ENCODE measurements at regions not wholly inside any gene's neighbourhood (a gene's known extent, or its start where the extent isn't known, plus 50 kb on each side); places are given as distances from the start of the nearest gene placed in this dataset.

DNA sequence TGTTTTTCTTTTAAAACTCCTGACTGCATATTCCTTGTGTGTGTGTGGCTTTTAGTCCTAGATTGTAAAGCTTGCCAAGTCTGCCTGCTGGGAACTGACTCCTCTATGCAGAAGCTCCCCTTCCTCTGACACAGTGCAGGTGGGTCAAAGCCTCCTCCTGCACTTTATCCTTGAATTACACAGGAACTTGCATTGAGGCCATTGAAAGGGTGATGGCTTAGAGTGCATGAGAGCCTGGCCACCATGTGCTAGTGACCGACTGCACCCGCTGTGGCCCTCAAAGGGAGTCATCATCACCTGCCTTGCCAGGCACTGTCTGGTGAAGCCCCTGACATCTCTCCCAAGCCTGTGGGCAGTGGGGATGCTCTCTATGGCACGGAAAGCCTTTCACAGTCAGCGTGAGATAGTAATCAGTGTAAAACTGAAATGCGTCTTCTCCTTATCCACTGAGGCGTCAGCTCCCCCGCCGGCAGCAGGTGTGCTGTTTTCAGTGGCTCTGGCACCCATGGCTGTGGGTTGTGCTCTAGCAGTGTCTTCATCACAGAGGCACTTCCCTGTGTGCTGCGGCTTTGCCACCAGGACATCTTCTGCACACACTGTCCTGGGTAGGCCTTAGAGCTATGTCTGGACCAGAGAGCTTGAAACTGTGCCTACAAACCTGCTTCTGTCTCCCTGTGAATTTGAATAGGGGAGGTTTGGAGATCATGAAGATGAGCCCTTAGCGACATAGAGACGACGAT, 87.9 kb downstream of the THBS2 start:
- H3K4me3 ChIP-seq: no peak overlapping the region
- in situ Hi-C loops (cut with MboI; ENCODE audit: low pct_unique_long_range_greater_than_20kb in 2 of 9, low sequenced_read_pairs in 9 of 9, unreplicated experiment in 9 of 9): no loop called here
- peaks cover 0 to 7% of the 10 kb centered on the region in 2 donors for H3K4me1 ChIP-seq (replicated peaks in 1 of 2)
- 0 to 96% (median 89%) methylated on average over 1 to 9 of the region's 12 CpGs; no CpG with 5 or more reads in 4 of the 10 experiments for WGBS, 10 experiments
- H3K27ac ChIP-seq: no peak overlapping the region
- ATAC-seq (replicated peaks in 6 of 8): no peak

DNA sequence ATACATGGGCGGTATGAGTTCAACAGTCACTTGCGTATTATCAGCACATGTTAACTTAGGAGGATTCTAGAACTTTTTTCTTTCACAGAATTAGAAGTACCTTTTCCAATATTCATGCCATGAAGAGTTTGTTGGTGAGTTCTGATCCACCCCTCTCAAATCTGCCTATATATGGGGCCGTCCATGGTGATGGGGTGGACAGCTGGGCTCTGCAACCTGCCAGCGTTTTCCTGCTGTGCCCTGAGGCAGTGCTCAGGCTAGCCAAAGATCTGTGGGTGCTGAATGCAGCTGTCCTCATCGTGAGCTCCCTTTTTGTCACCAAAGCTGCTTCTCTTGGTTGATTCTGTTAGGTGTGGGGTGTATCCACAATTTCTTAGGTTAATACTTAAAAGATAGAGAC, 88.7 kb downstream of the THBS2 start:
- in situ Hi-C loops (cut with MboI; ENCODE audit: low pct_unique_long_range_greater_than_20kb in 2 of 9, low sequenced_read_pairs in 9 of 9, unreplicated experiment in 9 of 9): no loop called here
- WGBS, 10 experiments: 79 to 100% (median 93%) methylated on average over 2 to 4 of the region's 5 CpGs; no CpG with 5 or more reads in 2 of the 10 experiments
- H3K4me3 ChIP-seq: no peak overlapping the region
- peaks cover 0 to 7% of the 10 kb centered on the region in 2 donors for H3K4me1 ChIP-seq (replicated peaks in 1 of 2)
- no peak for ATAC-seq (replicated peaks in 6 of 8)
- H3K27ac ChIP-seq: no peak overlapping the region

DNA sequence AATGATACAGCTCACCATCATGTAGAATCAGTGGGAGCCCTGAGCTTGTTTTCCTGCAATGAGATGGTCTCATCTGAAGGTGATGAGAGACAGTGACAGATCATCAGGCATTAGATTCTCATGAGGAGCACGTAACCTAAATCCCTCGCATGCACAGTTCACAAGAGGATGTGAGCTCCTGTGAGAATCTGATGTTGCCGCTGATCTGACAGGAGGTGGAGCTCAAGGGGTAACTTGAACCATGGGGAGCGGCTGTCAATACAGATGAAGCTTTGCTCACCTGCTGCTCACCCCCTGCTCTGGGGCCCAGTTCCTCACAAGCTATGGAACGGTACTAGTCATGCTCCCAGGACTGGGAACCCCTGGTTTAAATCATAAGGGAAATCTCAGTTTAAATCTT, 89.2 kb downstream of the THBS2 start:
- in situ Hi-C loops (cut with MboI; ENCODE audit: low pct_unique_long_range_greater_than_20kb in 2 of 9, low sequenced_read_pairs in 9 of 9, unreplicated experiment in 9 of 9): no loop called here
- WGBS, 10 experiments: 81 to 100% (median 95%) methylated on average over 1 to 5 of the region's 5 CpGs; no CpG with 5 or more reads in 1 of the 10 experiments
- H3K4me1 ChIP-seq (replicated peaks in 1 of 2): peaks cover 0 to 7% of the 10 kb centered on the region in 2 donors
- no peak for ATAC-seq (replicated peaks in 6 of 8)
- no peak overlapping the region for H3K4me3 ChIP-seq
- no peak overlapping the region for H3K27ac ChIP-seq

DNA sequence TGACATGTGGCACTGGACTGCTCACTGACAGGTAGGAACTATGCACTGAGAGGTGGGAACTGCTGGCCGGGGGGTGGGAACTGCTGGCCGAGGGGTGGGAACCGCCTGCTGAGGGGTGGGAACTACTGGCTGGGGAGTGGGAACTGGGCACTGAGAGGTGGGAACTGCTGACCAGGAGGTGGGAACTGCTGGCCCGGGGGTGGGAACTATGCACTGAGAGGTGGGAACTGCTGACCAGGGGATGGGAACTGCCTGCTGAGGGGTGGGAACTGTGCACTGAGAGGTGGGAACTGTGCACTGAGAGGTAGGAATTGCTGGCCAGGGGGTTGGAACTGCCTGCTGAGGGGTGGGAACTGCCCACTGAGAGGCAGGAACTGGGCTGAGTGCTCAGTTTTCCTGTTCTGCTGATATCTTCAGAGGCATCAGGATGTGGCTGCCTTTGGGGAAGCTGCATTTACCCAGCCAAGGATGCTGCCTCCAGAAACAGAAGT, 90.2 kb downstream of the THBS2 start:
- ATAC-seq (replicated peaks in 6 of 8): no peak
- in situ Hi-C loops (cut with MboI; ENCODE audit: low pct_unique_long_range_greater_than_20kb in 2 of 9, low sequenced_read_pairs in 9 of 9, unreplicated experiment in 9 of 9): no loop called here
- no CpG with 5 or more reads among the region's 4 CpGs for WGBS, 10 experiments
- Histone ChIP-seq H3K4me3 (no peak overlapping the region), H3K4me1 (replicated peaks in 1 of 2) (peaks cover 7 to 11% of the 10 kb centered on the region in 2 donors), H3K27ac (no peak overlapping the region)

DNA sequence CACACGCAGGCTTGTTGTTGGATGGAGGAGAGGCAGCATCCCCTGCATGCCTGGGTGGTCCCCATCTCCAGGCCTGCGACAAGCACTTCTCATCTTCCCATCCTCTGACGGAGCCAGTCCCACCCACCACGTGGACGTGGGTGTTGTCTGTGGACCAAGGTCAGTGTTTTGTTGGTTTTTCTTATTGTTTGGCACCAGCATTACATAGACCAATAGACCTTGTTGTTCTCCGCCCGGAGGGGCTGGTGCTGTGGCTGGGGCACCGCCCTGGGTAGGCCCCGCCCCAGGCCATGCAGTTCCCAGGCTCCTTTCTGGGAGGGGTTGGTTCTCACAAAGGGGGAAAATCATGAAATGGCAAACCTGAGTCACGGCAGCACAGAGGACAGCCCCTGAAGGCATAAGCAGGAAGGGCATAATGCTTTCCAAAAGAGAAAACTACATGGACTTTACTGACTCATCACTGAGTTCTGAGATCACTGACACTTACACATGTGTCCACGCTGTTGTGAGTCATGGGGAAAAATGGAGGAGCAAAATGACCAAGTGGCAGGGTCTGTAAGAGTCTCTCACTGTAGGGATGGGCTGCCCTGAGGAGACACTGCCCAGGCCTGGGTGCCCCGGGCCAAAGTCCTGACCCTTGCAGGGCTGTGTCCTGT, 90.8 kb downstream of the THBS2 start:
- in situ Hi-C loops (cut with MboI; ENCODE audit: low pct_unique_long_range_greater_than_20kb in 2 of 9, low sequenced_read_pairs in 9 of 9, unreplicated experiment in 9 of 9): no loop called here
- H3K27ac ChIP-seq: no peak overlapping the region
- no peak overlapping the region for H3K4me3 ChIP-seq
- ATAC-seq (replicated peaks in 6 of 8): peak; percentile 87 to 95 (median 89)
- peaks cover 11 to 14% of the 10 kb centered on the region in 2 donors for H3K4me1 ChIP-seq (replicated peaks in 1 of 2)
- 0 to 88% (median 67%) methylated on average over 1 to 5 of the region's 12 CpGs; no CpG with 5 or more reads in 3 of the 10 experiments for WGBS, 10 experiments

DNA sequence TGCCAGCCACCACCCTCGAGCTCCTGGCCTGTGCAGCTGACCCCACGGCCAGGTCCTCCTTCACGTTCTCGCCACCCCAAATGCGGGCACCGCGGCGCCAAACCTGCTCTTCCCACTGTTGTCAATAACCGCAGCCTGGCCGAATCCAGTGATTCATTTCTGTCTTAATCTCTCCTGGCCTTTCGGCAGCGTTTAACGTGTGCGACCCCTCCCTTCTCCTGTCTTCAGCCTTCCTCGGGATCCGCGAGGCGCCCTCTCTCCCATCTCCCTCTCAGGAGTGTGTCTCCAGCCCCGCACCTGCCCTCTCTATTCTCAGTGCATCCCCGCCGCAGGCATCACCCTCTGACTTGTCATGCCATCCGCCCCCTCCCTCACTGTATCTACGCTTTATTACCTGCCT, 91.4 kb downstream of the THBS2 start:
- in situ Hi-C loops (cut with MboI; ENCODE audit: low pct_unique_long_range_greater_than_20kb in 2 of 9, low sequenced_read_pairs in 9 of 9, unreplicated experiment in 9 of 9): no loop called here

DNA sequence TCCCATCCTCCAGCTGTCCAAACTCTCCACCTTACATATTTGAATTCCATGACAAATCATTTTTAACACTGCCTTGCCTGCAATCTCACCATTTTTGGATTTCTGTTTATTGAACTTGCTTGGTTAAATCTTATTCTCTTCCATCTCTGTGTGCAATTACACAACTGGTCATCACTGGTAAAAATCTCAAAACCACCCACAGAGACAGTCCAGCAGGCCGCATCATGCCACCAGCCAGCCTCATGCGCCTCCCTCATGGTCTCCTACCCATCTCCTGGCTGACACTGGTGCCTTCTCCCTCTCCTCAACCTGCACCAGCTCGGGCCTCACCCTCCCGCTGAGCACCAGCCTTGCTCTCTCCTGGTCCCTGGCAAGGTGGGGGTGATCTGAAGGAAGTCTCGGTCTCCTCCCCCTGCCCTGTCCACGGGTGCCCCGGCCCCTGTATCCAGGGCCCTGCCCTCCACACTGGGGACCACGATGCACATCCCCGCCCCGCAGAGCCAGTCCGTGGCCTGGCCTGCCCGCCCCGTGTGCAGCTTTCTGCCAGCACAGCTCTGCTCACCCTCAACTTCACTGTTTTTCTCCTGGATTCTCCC, 92.0 kb downstream of the THBS2 start:
- in situ Hi-C loops (cut with MboI; ENCODE audit: low pct_unique_long_range_greater_than_20kb in 2 of 9, low sequenced_read_pairs in 9 of 9, unreplicated experiment in 9 of 9): no loop called here
- H3K27ac ChIP-seq: no peak overlapping the region
- no peak overlapping the region for H3K4me3 ChIP-seq
- WGBS, 10 experiments: 78 to 100% (median 89%) methylated on average over 1 to 6 of the region's 13 CpGs; no CpG with 5 or more reads in 4 of the 10 experiments
- no peak for ATAC-seq (replicated peaks in 6 of 8)
- peaks cover 14 to 18% of the 10 kb centered on the region in 2 donors for H3K4me1 ChIP-seq (replicated peaks in 1 of 2)

More for the DNA sequence above, 91.4 kb downstream of the THBS2 start:
- no peak overlapping the region for H3K27ac ChIP-seq
- peak in 3 of 8 experiments; percentile 1 to 12 (median 3) for ATAC-seq (replicated peaks in 6 of 8)
- 63 to 100% (median 95%) methylated on average over 1 to 15 of the region's 23 CpGs; no CpG with 5 or more reads in 1 of the 10 experiments for WGBS, 10 experiments
- H3K4me1 ChIP-seq (replicated peaks in 1 of 2): peaks cover 14 to 18% of the 10 kb centered on the region in 2 donors
- H3K4me3 ChIP-seq: no peak overlapping the region

DNA sequence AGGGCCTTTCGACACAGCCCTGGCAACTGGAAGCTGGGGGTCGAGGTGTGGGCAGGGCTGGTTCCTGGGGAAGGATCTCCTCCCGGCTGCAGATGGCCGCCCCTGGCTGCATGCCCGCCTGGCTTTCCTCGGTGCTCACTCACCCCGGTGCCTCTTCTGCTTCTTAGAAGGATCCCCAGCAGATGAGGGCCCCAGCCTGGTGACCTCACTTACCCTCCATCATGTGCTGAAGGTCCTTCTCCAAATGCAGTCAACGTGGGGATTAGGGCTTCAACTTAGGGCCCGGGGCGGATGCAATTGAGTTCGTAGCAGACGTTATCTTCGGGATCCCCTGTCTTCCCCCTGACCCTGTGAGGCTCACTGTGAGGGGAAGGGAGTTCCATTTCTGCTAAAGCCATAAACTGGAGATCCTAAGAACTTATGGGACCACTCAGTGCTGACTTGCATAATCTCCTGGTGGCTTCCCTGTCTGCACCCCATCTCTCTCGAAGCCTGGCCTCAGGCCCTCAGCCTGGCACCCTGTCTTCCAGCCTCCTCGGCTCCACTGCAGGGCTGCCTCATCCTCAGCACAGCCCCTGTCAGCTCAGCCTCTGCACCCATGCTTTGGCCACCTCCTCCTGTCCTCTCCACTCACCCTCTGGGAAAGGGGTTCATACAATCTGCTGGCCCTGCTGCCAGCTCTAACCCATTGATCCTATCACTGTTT, 92.6 kb downstream of the THBS2 start:
- WGBS, 10 experiments: 55 to 100% (median 100%) methylated on average over 1 to 4 of the region's 15 CpGs; no CpG with 5 or more reads in 5 of the 10 experiments
- Histone ChIP-seq H3K4me1 (replicated peaks in 1 of 2) (peaks cover 14 to 18% of the 10 kb centered on the region in 2 donors), H3K27ac (no peak overlapping the region), H3K4me3 (no peak overlapping the region)
- in situ Hi-C loops (cut with MboI; ENCODE audit: low pct_unique_long_range_greater_than_20kb in 2 of 9, low sequenced_read_pairs in 9 of 9, unreplicated experiment in 9 of 9): no loop called here
- no peak for ATAC-seq (replicated peaks in 6 of 8)

DNA sequence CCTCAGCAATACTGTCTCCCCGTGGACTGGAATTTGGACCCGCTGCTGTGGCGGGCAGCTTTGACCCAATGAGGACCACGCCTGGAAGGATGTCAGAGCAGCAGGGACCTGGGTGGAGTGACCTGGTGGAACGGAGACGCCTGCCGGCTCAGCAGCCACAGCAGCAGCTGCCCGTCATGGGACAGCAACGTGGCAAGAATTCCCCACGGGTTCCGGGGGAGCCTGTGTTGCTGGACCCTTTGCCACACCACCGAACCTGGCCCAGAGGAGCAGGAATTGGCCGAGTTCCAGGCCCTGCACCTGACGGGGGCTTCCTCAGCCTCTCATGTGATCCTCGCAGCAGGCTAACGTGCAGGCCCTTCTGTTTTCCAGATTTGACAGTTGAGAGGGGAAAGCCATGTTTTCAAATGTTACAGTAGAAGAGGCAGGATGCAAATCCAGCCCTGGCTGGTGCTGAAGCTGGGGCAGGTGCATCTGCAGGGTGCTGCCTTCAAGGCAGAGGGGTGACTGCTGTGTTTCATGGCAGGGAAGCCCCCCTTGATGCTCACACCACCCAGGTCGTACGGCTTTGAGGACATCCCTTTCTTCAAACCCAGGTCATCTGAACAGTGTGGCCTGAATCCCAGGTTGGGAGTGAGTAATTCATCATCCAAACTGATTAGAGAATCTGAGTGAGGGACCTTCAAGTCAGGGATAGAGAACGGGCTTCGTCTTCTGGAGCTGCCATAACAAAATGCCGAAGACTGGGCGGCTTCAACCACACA, 93.4 kb downstream of the THBS2 start:
- ATAC-seq (replicated peaks in 6 of 8): no peak
- Histone ChIP-seq H3K4me3 (no peak overlapping the region), H3K27ac (no peak overlapping the region), H3K4me1 (replicated peaks in 1 of 2) (peaks cover 14 to 18% of the 10 kb centered on the region in 2 donors)
- WGBS, 10 experiments: 60 to 100% (median 99%) methylated on average over 1 to 8 of the region's 22 CpGs; no CpG with 5 or more reads in 4 of the 10 experiments
- in situ Hi-C loops (cut with MboI; ENCODE audit: low pct_unique_long_range_greater_than_20kb in 2 of 9, low sequenced_read_pairs in 9 of 9, unreplicated experiment in 9 of 9): no loop called here

DNA sequence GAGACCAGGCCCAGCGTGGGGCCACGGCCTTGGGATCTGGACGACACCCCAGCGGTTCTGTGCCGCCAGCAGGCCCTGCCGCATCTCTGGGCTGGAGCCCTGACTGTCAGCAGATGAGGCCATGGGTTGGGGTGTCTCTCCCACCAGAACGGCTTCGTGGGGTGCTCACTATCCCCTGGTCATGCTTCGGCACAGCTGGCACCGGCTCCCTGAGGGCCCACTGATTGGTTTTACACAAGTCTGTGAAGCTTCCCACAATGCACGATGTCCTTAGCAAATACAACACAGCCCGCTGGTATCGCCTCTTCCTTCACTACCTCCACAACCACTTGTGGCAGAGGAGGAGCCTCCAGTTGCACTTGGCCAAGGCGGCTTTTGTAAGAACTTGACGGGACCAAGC, 94.3 kb downstream of the THBS2 start:
- in situ Hi-C loops (cut with MboI; ENCODE audit: low pct_unique_long_range_greater_than_20kb in 2 of 9, low sequenced_read_pairs in 9 of 9, unreplicated experiment in 9 of 9): no loop called here
- no peak overlapping the region for H3K27ac ChIP-seq
- WGBS, 10 experiments: 93 to 100% (median 98%) methylated on average over 7 to 10 of the region's 15 CpGs; no CpG with 5 or more reads in 6 of the 10 experiments
- H3K4me1 ChIP-seq (replicated peaks in 1 of 2): peaks cover 14 to 18% of the 10 kb centered on the region in 2 donors
- H3K4me3 ChIP-seq: no peak overlapping the region
- no peak for ATAC-seq (replicated peaks in 6 of 8)

DNA sequence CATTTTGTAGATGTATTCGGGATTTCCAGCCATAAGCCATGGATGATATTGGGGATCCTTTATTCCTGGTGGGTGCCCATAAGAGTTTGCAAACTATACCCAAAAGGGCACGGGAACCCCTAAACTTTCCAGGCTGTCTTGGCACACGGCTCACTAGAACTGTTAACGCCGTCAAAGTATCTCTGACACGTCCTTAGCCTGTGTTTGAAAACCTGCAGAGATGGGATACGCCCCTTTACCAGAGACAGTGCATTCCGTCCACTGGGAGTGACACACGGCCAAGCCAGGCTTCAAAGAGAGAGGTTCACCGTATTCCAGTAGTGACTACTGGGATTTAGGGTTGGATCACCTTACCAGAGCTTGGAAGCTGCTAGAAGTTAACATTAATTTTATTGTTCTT, 95.0 kb downstream of the THBS2 start:
- H3K4me1 ChIP-seq (replicated peaks in 1 of 2): peaks cover 14 to 18% of the 10 kb centered on the region in 2 donors
- in situ Hi-C loops (cut with MboI; ENCODE audit: low pct_unique_long_range_greater_than_20kb in 2 of 9, low sequenced_read_pairs in 9 of 9, unreplicated experiment in 9 of 9): no loop called here
- no peak overlapping the region for H3K27ac ChIP-seq
- ATAC-seq (replicated peaks in 6 of 8): no peak
- 8 to 89% (median 63%) methylated on average over 1 to 10 of the region's 10 CpGs; no CpG with 5 or more reads in 4 of the 10 experiments for WGBS, 10 experiments
- no peak overlapping the region for H3K4me3 ChIP-seq

DNA sequence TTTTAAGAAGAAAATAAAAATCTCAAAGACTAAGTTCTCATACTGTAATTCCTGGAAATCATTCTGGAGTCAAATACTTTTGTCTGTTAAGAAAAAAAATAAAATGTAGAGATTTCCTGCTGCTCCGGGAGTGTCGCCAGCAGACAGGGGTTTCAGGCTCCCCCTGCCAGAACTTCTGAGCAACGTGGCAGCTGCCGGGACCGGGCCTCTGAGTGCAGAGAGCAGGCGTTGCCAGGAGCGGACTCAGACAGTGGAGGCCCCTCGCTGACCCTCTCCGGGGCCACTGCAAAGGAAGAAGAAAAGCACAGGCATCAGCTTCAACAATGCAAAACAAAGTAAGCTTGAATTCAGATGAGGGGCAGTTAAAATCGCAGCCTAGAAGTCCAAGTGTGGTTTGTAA, 95.5 kb downstream of the THBS2 start:
- H3K4me3 ChIP-seq: no peak overlapping the region
- peaks cover 14 to 18% of the 10 kb centered on the region in 2 donors for H3K4me1 ChIP-seq (replicated peaks in 1 of 2)
- in situ Hi-C loops (cut with MboI; ENCODE audit: low pct_unique_long_range_greater_than_20kb in 2 of 9, low sequenced_read_pairs in 9 of 9, unreplicated experiment in 9 of 9): no loop called here
- H3K27ac ChIP-seq: peak overlapping the region in 1 of 2 donors; percentile 58
- WGBS, 10 experiments: 0 to 37% (median 13%) methylated on average over 1 to 8 of the region's 10 CpGs
- ATAC-seq (replicated peaks in 6 of 8): peak in 6 of 8 experiments; percentile 51 to 77 (median 66)

Measured in motor neuron (in vitro differentiated cells).